Activated naive CD8-positive, alpha-beta T cell (primary cell): ENCODE measurements at regions not wholly inside any gene's neighbourhood (a gene's known extent, or its start where the extent isn't known, plus 50 kb on each side); places are given as distances from the start of the nearest gene placed in this dataset.
"Not testable (repeated sequence)": the region's sequence is repeated elsewhere in the genome, so short reads cannot be mapped to it uniquely, and the experiment has no call there.

Source experiments
- H3K27ac Mint-ChIP-seq: one replicate; pipeline ENCODE4 v1.8.0; 2021; ENCODE audit warnings: mixed read lengths
- H3K27me3 Mint-ChIP-seq: one replicate; pipeline ENCODE4 v1.8.0; 2021; ENCODE audit warnings: mixed read lengths
- H3K36me3 Mint-ChIP-seq: one replicate; pipeline ENCODE4 v1.8.0; 2021; ENCODE audit warnings: mixed read lengths
- H3K4me1 Mint-ChIP-seq: one replicate; pipeline ENCODE4 v1.8.0; 2021; ENCODE audit warnings: low read depth, mixed read lengths
- H3K4me3 Mint-ChIP-seq: one replicate; pipeline ENCODE4 v1.8.0; 2021; ENCODE audit warnings: mild to moderate bottlenecking, mixed read lengths
- H3K9me3 Mint-ChIP-seq: one replicate; pipeline ENCODE4 v1.8.0; 2021; ENCODE audit warnings: low read depth, mixed read lengths

GRCh38 chr10:2054728-2055127 is 317.4 kb upstream of the ADARB2 start:
- H3K27ac Mint-ChIP-seq: no peak overlapping the region
- H3K36me3 Mint-ChIP-seq: no peaks in the 10 kb centered on the region
- H3K4me1 Mint-ChIP-seq: no peaks in the 10 kb centered on the region
- H3K4me3 Mint-ChIP-seq: no peak overlapping the region
- H3K27me3 Mint-ChIP-seq: no peaks in the 10 kb centered on the region
- peaks cover 4% of the 10 kb centered on the region for H3K9me3 Mint-ChIP-seq

DNA sequence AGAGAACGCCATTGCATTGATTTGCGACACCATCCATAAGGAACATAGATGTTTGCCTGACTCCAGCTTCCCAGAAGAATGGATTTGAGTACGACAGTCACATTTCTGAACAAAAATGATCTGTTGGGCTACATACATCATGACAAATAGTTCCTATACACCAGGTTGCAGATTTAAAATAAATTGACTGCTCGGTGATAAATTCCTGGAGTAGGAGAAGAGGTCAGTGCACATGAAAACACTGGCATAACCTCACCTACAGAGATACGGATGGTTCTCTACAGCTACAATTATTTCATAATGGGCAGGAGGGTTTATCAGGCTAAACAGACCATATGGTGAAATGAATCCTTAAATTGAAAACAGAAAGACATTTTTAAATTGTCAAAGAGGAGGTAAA is 316.5 kb upstream of the ADARB2 start:
- Mint-ChIP-seq H3K27ac (no peak overlapping the region), H3K27me3 (no peaks in the 10 kb centered on the region), H3K4me1 (no peaks in the 10 kb centered on the region), H3K9me3 (peaks cover 8% of the 10 kb centered on the region), H3K4me3 (no peak overlapping the region), H3K36me3 (no peaks in the 10 kb centered on the region)

- Mint-ChIP-seq H3K36me3 (no peaks in the 10 kb centered on the region), H3K4me1 (no peaks in the 10 kb centered on the region), H3K9me3 (peaks cover 13% of the 10 kb centered on the region), H3K4me3 (no peak overlapping the region), H3K27me3 (no peaks in the 10 kb centered on the region), H3K27ac (no peak overlapping the region)
Measured at GRCh38 chr10:2051108-2051507, 313.8 kb upstream of the ADARB2 start.

GRCh38 chr10:2049560-2049959 is 312.2 kb upstream of the ADARB2 start:
- Mint-ChIP-seq H3K36me3 (no peaks in the 10 kb centered on the region), H3K27ac (no peak overlapping the region), H3K4me1 (no peaks in the 10 kb centered on the region), H3K9me3 (peaks cover 13% of the 10 kb centered on the region), H3K4me3 (no peak overlapping the region), H3K27me3 (no peaks in the 10 kb centered on the region)

- Mint-ChIP-seq H3K9me3 (peaks cover 13% of the 10 kb centered on the region), H3K4me1 (no peaks in the 10 kb centered on the region), H3K27me3 (no peaks in the 10 kb centered on the region), H3K27ac (no peak overlapping the region), H3K4me3 (no peak overlapping the region), H3K36me3 (no peaks in the 10 kb centered on the region)
Measured at GRCh38 chr10:2048337-2048973, 311.1 kb upstream of the ADARB2 start.

DNA sequence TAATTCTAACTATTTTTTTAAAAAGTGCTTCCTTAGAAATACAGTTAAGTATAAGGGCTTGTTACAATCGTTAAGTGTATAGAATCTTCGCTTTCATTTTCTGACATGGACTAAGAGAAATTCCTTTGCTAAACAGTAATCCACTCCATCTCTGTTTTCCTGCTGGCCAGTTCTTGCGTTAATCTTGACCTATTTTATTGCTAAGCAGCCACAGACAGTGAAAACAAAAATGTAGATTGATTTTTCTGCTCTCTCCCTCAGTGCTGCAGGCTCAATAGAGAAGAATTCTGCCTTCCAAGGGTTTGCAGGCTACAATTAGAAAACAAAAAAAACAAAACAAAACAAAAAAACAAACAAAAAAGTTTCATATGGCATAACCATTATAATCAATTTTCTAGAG is 310.4 kb upstream of the ADARB2 start:
- Mint-ChIP-seq H3K27ac (no peak overlapping the region), H3K9me3 (peaks cover 13% of the 10 kb centered on the region), H3K36me3 (no peaks in the 10 kb centered on the region), H3K27me3 (no peaks in the 10 kb centered on the region), H3K4me1 (no peaks in the 10 kb centered on the region), H3K4me3 (no peak overlapping the region)

GRCh38 chr10:2043379-2043778 is 306.1 kb upstream of the ADARB2 start:
- H3K27me3 Mint-ChIP-seq: no peaks in the 10 kb centered on the region
- no peaks in the 10 kb centered on the region for H3K36me3 Mint-ChIP-seq
- no peak overlapping the region for H3K4me3 Mint-ChIP-seq
- H3K9me3 Mint-ChIP-seq: peaks cover 1% of the 10 kb centered on the region
- no peaks in the 10 kb centered on the region for H3K4me1 Mint-ChIP-seq
- H3K27ac Mint-ChIP-seq: no peak overlapping the region

DNA sequence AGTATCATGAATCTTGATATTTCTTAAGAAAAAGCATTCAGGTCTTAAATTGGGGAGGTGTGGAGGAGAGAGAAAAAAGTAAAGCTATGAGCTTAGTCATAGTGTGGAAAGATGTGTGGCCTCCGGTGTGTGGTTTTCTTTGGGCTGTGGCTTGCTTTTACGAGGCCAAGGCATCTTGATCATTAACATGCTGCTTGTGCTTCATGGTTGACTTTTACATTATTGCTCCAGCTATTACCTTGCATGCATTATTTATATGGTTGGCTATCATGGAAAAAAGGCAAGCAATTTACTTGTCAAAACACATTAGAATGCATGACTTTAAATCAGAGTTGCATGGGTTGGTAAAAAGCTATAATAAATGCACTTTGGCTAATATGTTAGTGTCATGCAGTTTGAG is 300.7 kb upstream of the ADARB2 start:
- Mint-ChIP-seq H3K9me3 (no peaks in the 10 kb centered on the region), H3K27ac (no peak overlapping the region), H3K36me3 (no peaks in the 10 kb centered on the region), H3K4me3 (no peak overlapping the region), H3K27me3 (peaks cover 1% of the 10 kb centered on the region), H3K4me1 (no peaks in the 10 kb centered on the region)

- Mint-ChIP-seq H3K4me3 (no peak overlapping the region), H3K4me1 (no peaks in the 10 kb centered on the region), H3K27ac (no peak overlapping the region), H3K27me3 (peaks cover 1% of the 10 kb centered on the region), H3K36me3 (no peaks in the 10 kb centered on the region), H3K9me3 (no peaks in the 10 kb centered on the region)
Measured at GRCh38 chr10:2037246-2037645, 299.9 kb upstream of the ADARB2 start.

- no peaks in the 10 kb centered on the region for H3K9me3 Mint-ChIP-seq
- no peaks in the 10 kb centered on the region for H3K36me3 Mint-ChIP-seq
- peaks cover 1% of the 10 kb centered on the region for H3K27me3 Mint-ChIP-seq
- H3K4me1 Mint-ChIP-seq: no peaks in the 10 kb centered on the region
- H3K4me3 Mint-ChIP-seq: no peak overlapping the region
- no peak overlapping the region for H3K27ac Mint-ChIP-seq
Measured at GRCh38 chr10:2036209-2036608, 298.9 kb upstream of the ADARB2 start.

GRCh38 chr10:2030046-2030445 is 292.7 kb upstream of the ADARB2 start:
- Mint-ChIP-seq H3K9me3 (no peaks in the 10 kb centered on the region), H3K4me3 (no peak overlapping the region)

DNA sequence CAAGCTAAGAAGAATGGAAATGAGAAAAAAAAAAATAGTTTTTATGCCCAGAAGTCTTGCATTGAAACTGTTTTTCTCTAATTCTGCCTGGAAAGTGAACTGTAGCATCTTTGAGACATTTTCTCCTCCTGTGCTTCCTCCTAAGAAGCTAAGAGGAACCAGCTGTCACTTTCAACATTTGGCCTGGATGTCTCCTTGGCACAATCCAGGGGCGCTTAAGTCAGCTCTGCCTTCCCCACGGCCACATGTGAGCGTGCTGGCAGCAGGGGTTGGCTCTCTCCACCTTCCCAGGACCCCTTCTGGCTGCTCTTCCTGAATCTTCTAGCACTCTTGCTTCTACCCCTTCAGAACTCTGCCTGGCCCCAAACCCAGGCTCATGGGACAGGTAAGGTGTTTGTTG is 289.6 kb upstream of the ADARB2 start:
- Mint-ChIP-seq H3K27me3 (peaks cover 2% of the 10 kb centered on the region), H3K4me1 (no peaks in the 10 kb centered on the region), H3K27ac (no peak overlapping the region), H3K36me3 (no peaks in the 10 kb centered on the region), H3K9me3 (no peaks in the 10 kb centered on the region), H3K4me3 (no peak overlapping the region)

More at GRCh38 chr10:2030046-2030445, 292.7 kb upstream of the ADARB2 start:
- Mint-ChIP-seq H3K27ac (no peak overlapping the region), H3K36me3 (no peaks in the 10 kb centered on the region), H3K4me1 (no peaks in the 10 kb centered on the region), H3K27me3 (peaks cover 1% of the 10 kb centered on the region)

DNA sequence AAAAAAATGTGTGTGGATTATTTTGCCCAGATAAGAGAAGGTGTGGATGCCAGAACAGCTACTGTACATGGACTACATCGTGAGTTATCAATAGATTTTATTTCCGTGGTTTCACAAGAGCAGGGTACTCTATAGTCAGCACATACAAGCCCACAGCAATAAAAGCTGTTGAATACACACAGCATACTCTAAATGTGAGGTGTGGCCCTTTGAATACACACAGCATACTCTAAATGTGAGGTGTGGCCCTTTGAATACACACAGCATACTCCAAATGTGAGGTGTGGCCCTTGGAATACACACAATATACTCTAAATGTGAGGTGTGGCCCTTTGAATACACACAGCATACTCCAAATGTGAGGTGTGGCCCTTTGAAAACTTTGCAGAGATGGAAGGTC is 287.4 kb upstream of the ADARB2 start:
- H3K4me1 Mint-ChIP-seq, H3K27ac Mint-ChIP-seq: not testable (repeated sequence)

GRCh38 chr10:2023687-2024086 is 286.4 kb upstream of the ADARB2 start:
- Mint-ChIP-seq H3K27ac (no peak overlapping the region), H3K9me3 (no peaks in the 10 kb centered on the region), H3K4me1 (no peaks in the 10 kb centered on the region), H3K27me3 (peaks cover 2% of the 10 kb centered on the region), H3K36me3 (no peaks in the 10 kb centered on the region), H3K4me3 (no peak overlapping the region)

More for the DNA sequence above, 287.4 kb upstream of the ADARB2 start:
- H3K4me3 Mint-ChIP-seq, H3K27me3 Mint-ChIP-seq, H3K9me3 Mint-ChIP-seq, H3K36me3 Mint-ChIP-seq: not testable (repeated sequence)

- Mint-ChIP-seq H3K9me3 (no peaks in the 10 kb centered on the region), H3K4me3 (no peak overlapping the region), H3K27me3 (peaks cover 2% of the 10 kb centered on the region), H3K4me1 (no peaks in the 10 kb centered on the region), H3K36me3 (no peaks in the 10 kb centered on the region), H3K27ac (no peak overlapping the region)
Measured at GRCh38 chr10:2022401-2022800, 285.1 kb upstream of the ADARB2 start.

- H3K4me3 Mint-ChIP-seq: no peak overlapping the region
- H3K4me1 Mint-ChIP-seq: no peaks in the 10 kb centered on the region
- no peaks in the 10 kb centered on the region for H3K36me3 Mint-ChIP-seq
- H3K27me3 Mint-ChIP-seq: peaks cover 2% of the 10 kb centered on the region
- H3K9me3 Mint-ChIP-seq: no peaks in the 10 kb centered on the region
- no peak overlapping the region for H3K27ac Mint-ChIP-seq
Measured at GRCh38 chr10:2020836-2021235, 283.5 kb upstream of the ADARB2 start.
